Activated CD4-positive, alpha-beta T cell treated with anti-CD3 and anti-CD28 coated beads, Interleukin-2, Interleukin-4, amounts not matched to agents 100 ng/mL and 50 ng/mL, durations not matched to agents 16 hours and 8 hours (primary cell): ENCODE measurements at regions not wholly inside any gene's neighbourhood (a gene's known extent, or its start where the extent isn't known, plus 50 kb on each side); places are given as distances from the start of the nearest gene placed in this dataset.

Experiments
- DNase-seq: peaks from one replicate; pipeline ENCODE4 v3.0.0-alpha.2; 2020; ENCODE audit warnings: low spot score

- no peak for DNase-seq
Measured at GRCh38 chr6:169847901-169848311, 96.5 kb downstream of the ERMARD start.

- no peak for DNase-seq
Measured at GRCh38 chr6:169847141-169847674, 95.8 kb downstream of the ERMARD start.

DNA sequence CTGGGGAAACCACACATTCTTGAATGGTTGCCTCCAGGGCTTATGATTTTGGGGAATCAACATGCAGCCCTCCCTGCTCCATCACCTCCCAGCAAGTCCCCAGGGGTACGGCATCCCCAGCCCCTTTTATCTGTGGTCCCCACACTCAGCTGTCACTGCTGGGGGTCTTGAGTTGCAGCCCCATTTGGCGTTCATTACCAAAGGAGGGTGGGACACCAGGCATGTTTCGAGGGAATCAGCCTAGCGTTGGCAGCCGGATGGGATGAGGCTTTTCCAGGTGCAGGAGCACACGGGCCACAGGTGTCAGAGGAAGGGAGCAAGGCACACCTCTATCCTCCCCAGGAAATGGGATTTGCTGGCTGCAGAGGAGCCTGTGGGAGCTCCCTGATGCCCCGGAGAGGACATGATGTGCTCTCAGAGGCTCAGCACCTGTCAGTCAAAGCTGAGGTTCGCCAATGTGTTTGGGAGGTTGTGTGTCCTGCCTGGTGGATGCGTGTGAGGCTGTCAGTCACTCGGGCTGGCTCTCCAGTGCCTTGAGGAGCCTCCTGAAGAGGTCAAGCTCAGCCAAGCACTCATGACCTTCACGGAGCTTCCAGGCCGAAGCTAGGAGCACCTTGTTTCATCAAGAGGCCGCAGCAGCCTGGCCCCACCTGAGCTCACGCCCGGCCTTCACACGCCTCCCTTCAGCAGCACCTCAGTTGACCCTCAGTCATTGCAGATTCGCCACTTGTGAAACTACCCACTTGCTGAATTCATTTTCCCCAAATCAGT lies 95.0 kb downstream of the ERMARD start:
- DNase-seq = no peak

DNA sequence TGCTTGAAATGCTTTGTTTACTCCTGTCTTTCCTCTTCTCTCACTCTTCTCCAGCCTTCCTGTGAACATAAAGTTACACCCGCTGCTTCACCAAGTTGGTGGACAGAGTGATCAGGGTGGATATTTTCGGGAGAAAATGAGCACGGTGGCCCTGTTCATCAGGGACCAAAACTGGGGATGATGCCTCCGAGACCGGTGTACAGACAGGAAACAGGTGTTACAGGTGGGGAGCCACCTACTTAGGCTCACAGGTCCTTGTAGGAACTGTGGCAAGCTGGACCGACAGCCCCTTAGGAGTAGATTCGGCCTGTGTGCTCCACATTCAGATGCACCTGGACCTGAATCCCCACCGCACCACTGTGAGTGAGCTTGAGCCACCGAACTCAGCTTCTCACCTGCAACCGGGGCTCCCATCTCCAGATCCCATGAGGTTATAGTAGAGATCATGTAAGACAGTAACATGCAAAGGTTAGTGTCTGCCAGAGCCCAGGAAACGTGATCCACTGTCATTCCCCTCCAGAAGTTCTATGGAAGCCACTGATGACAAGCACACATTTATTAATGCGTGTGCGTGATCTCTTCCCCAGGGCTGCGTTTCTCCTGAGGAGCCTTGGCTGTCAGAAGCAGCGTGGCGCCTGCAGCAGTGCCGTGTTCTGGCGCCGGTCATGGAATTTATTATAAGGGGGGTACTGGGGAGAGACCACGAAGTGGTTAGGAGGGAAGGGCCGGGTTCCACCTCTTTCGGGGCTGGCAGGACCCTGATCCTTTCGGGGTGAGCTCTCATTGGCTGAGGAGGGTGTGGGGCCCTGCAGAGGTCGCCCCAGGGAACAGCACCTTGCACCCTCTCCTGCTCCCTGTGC lies 94.2 kb downstream of the ERMARD start:
- DNase-seq = no peak

GRCh38 chr6:169844946-169845345 lies 93.5 kb downstream of the ERMARD start:
- DNase-seq = no peak

GRCh38 chr6:169843991-169844390 lies 92.6 kb downstream of the ERMARD start:
- no peak for DNase-seq

DNA sequence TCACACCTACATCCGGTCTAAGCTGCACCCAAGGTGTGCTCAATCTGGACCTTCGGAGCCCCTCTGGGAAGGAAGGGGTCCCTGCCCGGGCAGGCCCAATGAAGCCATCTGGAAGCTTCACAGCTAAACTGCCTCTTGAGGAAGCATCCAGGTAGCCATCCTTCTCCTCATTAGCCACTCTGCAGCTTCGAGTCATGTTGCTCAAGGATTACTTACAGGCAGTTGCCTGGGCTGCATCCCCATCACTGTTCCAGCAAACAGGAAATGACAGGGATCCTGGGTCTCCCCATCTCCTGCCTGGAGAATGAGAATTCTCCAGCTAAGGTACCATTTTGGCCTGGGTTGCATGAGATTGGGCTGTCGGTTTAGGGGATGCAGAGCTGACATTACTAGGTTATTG lies 91.7 kb downstream of the ERMARD start:
- no peak for DNase-seq

- no peak for DNase-seq
Measured at GRCh38 chr6:169841907-169842606, 90.6 kb downstream of the ERMARD start.

DNA sequence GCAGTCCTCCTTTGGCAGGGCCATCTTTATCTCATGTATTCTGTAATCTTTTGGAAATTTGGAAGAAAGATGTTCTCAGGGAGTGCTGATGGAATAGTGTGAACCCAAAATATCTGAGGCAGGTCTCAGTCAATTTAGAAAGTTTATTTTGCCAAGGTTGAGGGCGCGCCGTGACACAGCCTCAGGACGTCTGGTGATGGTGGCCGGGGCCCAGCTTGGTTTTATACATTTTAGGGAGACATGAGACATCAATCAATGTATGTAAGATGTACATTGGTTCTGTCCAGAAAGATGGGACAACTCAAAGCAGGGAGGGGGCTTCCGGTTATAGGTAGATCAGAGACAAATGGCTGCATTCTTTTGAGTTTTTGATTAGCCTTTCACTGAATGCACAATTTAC lies 89.8 kb downstream of the ERMARD start:
- no peak for DNase-seq

- DNase-seq = no peak
Measured at GRCh38 chr6:169839898-169840631, 88.6 kb downstream of the ERMARD start.

DNA sequence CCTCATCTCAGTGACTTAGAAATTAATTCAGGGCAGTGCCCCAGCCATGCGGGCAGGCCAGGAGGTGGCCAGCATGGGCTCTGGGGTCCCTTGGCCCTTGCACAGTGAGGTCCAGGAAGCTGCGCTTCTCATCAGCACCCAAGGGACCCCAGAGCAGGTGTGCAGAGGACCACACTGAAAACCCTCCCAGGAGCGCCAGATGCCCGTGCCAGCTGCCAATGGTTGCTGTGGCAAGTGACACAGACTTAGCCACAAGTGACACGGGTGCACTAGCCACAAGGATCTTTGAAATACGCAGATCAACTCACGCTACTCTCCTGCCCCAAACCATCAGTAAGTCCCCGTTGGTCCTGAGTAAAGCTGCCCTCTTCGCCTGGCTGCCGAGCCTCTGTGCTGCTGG lies 88.1 kb downstream of the ERMARD start:
- no peak for DNase-seq

DNA sequence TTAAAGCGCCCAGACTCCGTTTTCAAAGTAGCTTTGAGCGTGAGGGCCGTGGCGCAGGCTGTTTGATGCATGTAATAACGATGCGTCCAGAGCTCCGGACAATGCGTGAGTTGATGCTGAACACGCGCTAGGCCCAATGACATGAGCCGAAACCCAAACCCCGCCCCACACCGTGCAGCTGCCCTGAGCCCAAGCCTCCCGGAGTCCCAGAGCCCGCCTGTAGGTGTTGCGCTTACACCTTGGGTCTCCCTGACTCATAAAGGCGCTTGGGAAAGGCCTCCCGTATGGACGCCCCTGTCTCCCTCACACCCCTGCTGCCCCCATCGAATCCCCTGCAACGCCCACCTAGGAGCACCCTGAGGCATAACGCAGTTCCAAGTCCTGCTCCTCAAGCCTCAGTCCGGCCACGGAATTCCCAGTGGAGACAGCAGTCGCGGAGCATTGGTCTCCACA lies 87.6 kb downstream of the ERMARD start:
- no peak for DNase-seq

DNA sequence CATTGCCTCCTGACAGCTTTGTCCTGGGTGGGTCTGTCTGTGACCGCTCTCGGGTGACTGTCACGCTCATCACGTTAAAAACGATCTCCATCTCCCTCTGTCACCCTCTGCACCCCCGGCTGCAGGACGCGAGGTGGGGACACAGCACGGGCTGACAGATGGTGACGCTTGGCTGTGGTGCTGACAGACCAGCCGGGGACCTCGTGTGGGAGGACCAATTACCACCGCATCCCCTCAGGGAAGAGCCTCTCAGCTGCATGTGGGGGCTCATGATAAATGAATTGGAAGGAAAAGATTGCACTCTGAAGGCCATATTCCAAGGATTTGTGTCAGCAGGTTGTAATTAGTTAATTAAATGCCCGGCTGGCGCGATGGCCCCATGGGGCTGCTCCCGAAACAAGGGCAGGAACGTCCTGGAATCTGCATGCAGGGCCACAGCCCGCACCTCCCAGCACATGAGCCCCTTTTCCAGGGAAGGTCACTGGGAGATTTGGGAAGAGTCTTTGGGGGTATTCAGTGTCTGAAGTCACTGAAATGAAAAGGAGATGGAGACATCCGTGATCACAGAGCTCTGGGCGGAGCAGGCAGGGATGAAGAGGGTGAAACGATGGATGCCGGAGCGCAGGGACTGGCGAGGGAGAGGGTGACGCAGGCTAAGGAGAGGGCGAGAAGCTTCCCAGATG lies 87.1 kb downstream of the ERMARD start:
- no peak for DNase-seq

GRCh38 chr6:169837529-169838250 lies 86.3 kb downstream of the ERMARD start:
- DNase-seq = no peak

GRCh38 chr6:169833258-169833794 lies 81.9 kb downstream of the ERMARD start:
- no peak for DNase-seq

- no peak for DNase-seq
Measured at GRCh38 chr6:169832247-169832948, 81.0 kb downstream of the ERMARD start.

DNA sequence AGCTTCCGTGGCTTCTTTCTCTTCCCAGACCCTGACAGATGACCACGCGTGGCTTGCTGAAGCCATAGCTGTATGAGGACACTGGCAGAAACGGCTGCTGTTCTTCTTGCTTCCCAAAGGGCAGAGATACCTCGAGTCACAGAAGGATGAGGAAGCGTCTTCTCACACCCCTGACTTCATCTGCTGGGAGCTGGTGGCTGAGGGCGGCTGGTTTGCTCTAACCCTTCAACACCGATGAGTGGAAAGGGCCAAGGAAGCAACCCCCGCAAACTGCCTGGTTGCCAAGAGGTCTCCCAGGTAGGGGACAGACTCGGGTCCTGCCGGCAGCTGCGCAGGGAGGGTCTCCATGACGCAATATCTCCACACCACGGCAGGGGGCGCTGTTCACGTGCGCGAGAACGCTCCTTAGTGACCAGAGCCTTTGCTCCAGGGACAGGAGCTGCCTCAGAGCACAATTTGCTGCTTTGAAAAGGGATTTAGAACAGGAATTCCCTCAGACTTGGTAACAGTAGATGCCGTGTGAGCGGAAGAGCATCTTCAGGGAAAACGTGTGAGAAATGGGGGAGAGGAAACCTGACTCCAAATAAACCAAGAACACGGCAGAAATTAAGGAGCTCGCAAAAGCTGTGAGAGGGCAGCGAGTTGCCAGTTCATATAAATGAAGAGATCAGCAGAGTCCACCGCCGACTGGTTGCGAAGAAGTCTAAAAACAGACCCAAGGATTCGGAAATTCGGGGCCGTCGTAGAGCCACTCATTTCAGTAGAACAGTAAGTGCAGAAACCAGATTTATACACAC lies 80.2 kb downstream of the ERMARD start:
- DNase-seq = peak; percentile 67
